ENCODE measurements at regions not wholly inside any gene's neighbourhood (a gene's known extent, or its start where the extent isn't known, plus 50 kb on each side); places are given as distances from the start of the nearest gene placed in this dataset.

DNA sequence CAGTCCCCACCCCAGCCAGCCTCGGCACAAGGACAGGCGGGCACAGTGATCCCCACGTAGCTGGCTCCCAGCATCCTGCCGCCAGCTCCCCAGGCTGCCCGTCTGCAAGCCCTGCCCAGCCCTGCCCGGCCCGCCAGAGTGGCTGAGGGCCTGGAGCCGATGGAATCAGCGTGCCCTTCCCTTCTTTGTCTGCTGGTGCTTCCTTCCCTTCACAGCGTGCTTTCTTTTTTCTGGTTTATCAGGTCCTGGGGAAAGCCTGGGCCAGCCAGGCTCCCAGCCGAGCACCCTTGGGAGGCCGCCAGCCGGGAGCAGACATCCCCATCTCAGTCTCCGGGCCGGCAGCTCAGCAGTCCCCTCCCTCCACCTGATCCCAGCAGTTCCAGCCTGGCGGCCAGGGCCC is 54.7 kb upstream of the SMAD6 start:
- no peak for DNase-seq
- H3K27ac ChIP-seq (ENCODE audit: low read length): no peak overlapping the region
- no peak overlapping the region for H3K4me3 ChIP-seq (ENCODE audit: low read length)
- H3K9me3 ChIP-seq (replicated peaks; ENCODE audit: control insufficient read depth, low read depth, low read length): no peaks in the 10 kb centered on the region
- H3K36me3 ChIP-seq (ENCODE audit: control insufficient read depth, insufficient read depth, low read length): no peaks in the 10 kb centered on the region
- H3K4me1 ChIP-seq (ENCODE audit: control insufficient read depth, insufficient read depth, low read length): peaks cover 8% of the 10 kb centered on the region
- 61% methylated on average over 13 of the region's 16 CpGs for WGBS (ENCODE audit: insufficient coverage)
- H3K27me3 ChIP-seq (ENCODE audit: control insufficient read depth, insufficient read depth, low read length): peaks cover 3% of the 10 kb centered on the region

DNA sequence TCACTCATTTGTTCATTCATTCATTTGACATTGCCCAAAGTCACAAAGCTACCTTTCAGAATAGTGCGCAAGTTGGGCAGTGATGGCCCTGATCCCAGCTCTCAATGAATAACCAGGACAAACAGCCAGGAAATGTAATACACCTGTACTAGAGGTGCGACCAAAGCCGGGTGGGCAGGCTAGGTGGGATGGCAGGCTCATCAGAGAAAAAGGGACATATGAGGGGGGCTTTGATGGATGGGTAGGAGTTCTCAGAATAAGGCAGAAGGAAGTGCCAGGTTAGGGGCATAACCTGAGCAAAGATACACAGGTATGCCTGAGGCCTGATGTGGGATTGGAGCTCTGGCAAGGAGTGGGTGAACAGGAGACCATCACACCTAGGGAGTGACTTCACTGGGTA is 53.4 kb upstream of the SMAD6 start:
- no peak overlapping the region for H3K27ac ChIP-seq (ENCODE audit: low read length)
- 100% methylated on average over 3 of the region's 3 CpGs for WGBS (ENCODE audit: insufficient coverage)
- peaks cover 8% of the 10 kb centered on the region for H3K4me1 ChIP-seq (ENCODE audit: control insufficient read depth, insufficient read depth, low read length)
- H3K36me3 ChIP-seq (ENCODE audit: control insufficient read depth, insufficient read depth, low read length): no peaks in the 10 kb centered on the region
- no peak overlapping the region for H3K4me3 ChIP-seq (ENCODE audit: low read length)
- H3K27me3 ChIP-seq (ENCODE audit: control insufficient read depth, insufficient read depth, low read length): peaks cover 3% of the 10 kb centered on the region
- no peak for DNase-seq
- no peaks in the 10 kb centered on the region for H3K9me3 ChIP-seq (replicated peaks; ENCODE audit: control insufficient read depth, low read depth, low read length)

DNA sequence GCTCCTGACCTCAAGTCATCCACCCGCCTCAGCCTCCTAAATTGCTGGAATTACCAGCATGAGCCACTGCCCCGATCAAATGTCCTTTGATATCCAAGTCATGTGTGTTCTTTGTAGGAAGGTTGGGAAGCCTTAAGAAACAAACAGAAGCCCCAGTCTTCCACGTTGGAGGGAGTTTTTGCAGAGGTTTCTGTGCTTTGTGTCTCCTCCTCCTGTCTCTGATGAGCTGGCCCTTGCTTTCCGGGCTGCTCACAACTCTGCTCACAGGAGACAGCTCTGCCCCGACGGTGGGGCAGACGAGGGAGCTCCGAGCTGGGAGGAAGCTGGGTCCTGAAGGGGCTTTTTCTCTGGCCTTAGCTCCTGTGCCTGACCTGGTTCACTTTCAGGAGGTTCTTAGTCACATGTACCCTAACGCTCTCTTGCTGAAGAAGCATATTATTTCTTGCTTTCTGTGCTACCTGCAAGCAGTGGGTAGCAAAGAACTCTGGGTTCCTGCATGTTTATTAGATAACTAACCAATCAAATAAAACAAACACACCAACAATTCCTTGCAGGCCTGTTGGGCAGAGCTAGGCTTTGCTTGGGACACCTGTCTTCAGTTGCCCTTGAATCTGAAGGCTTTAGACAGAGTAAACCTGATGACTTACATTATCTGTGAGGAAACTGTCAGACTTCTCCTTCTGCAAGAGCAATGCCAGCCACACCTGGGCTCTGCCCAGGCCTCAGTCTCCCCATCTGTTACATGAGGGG is 52.6 kb upstream of the SMAD6 start:
- Histone ChIP-seq H3K4me1 (ENCODE audit: control insufficient read depth, insufficient read depth, low read length) (peaks cover 5% of the 10 kb centered on the region), H3K9me3 (replicated peaks; ENCODE audit: control insufficient read depth, low read depth, low read length) (no peaks in the 10 kb centered on the region), H3K36me3 (ENCODE audit: control insufficient read depth, insufficient read depth, low read length) (no peaks in the 10 kb centered on the region), H3K27me3 (ENCODE audit: control insufficient read depth, insufficient read depth, low read length) (peaks cover 3% of the 10 kb centered on the region), H3K27ac (ENCODE audit: low read length) (no peak overlapping the region), H3K4me3 (ENCODE audit: low read length) (no peak overlapping the region)
- whole genome bisulfite sequencing (ENCODE audit: insufficient coverage): 49% methylated on average over 3 of the region's 9 CpGs
- DNase-seq: no peak

DNA sequence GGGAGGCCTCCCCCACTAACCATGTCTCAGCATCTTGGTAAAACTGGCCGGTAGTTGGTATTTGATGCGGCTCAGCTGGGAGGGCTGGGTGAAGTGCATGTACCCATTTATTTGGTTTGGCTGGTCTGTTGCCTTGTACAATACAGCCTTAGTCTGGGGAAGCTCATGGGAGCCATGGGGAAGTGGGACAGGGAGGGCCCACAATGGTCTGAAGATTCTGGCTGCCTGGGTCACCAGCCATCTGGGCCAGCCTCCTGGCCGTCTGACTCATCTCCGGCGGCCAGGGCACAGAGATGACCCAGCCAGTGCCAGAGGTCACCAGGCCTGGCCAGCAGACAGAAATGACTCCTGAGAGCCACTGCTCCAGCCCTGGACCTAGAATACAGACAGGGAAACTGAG is 51.6 kb upstream of the SMAD6 start:
- Histone ChIP-seq H3K27ac (ENCODE audit: low read length) (no peak overlapping the region), H3K9me3 (replicated peaks; ENCODE audit: control insufficient read depth, low read depth, low read length) (no peaks in the 10 kb centered on the region), H3K4me3 (ENCODE audit: low read length) (no peak overlapping the region), H3K4me1 (ENCODE audit: control insufficient read depth, insufficient read depth, low read length) (peaks cover 10% of the 10 kb centered on the region), H3K27me3 (ENCODE audit: control insufficient read depth, insufficient read depth, low read length) (peaks cover 3% of the 10 kb centered on the region), H3K36me3 (ENCODE audit: control insufficient read depth, insufficient read depth, low read length) (no peaks in the 10 kb centered on the region)
- WGBS (ENCODE audit: insufficient coverage): 76% methylated on average over 4 of the region's 5 CpGs
- no peak for DNase-seq

DNA sequence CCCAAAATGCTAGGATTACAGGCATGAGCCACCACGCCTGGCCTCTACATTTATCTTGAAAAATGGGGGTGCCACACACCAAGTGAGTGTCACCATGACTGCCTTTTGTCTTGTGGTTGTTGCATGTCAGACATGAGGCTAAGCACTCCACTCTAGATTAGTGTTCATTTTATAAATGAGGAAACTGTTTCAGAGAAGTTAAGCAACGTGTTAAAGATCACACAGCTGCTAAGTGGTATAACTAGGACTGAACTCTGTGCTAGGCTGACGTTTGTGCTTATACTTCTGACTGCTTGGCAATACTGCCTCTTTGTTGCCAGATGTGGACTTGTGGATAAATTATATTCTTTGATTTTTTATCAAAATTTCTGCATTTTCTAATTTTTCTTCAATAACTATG is 50.8 kb upstream of the SMAD6 start:
- Histone ChIP-seq H3K9me3 (replicated peaks; ENCODE audit: control insufficient read depth, low read depth, low read length) (no peaks in the 10 kb centered on the region), H3K27me3 (ENCODE audit: control insufficient read depth, insufficient read depth, low read length) (peaks cover 5% of the 10 kb centered on the region), H3K36me3 (ENCODE audit: control insufficient read depth, insufficient read depth, low read length) (no peaks in the 10 kb centered on the region), H3K27ac (ENCODE audit: low read length) (no peak overlapping the region), H3K4me1 (ENCODE audit: control insufficient read depth, insufficient read depth, low read length) (peaks cover 16% of the 10 kb centered on the region), H3K4me3 (ENCODE audit: low read length) (no peak overlapping the region)
- WGBS (ENCODE audit: insufficient coverage): 60% methylated on average over 1 of the region's 3 CpGs
- DNase-seq: no peak

DNA sequence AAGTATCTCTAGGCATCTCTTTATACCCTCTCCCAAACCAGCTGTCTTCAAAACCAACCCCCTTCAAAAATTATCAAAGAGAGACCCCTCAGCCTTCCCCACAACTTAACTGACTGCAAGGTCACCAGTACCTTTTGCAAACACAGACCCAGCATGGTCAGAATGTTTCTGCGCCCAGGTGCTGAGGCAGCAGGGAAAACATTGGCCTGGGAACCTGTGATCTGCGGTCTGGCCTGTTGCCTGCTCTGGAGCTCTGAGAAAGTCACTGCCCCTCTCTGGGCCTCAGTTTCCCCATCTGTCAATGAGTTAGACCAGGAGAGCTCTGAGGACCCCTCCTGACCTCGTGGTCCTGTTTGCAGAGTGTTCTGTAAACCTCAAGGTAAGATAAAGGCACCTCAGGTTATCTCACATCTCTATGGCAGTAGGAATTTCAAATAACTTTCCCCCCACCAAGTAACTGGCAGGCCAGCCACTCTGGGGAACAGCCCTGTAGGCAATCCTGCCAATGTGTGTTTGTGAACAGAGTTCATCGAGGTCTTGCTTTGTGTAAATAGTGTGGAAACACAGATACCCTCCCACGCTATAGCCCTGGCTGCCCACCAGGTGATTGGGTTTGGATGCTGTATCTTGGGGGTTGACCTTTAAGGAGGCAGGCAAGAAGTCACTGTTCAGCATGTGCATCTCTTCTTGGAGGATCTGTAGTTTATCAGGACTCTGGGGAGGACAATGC is 50.0 kb upstream of the SMAD6 start:
- H3K4me3 ChIP-seq (ENCODE audit: low read length): no peak overlapping the region
- DNase-seq: no peak
- H3K27me3 ChIP-seq (ENCODE audit: control insufficient read depth, insufficient read depth, low read length): peaks cover 5% of the 10 kb centered on the region
- H3K9me3 ChIP-seq (replicated peaks; ENCODE audit: control insufficient read depth, low read depth, low read length): no peaks in the 10 kb centered on the region
- H3K36me3 ChIP-seq (ENCODE audit: control insufficient read depth, insufficient read depth, low read length): no peaks in the 10 kb centered on the region
- 100% methylated on average over 1 of the region's 5 CpGs for WGBS (ENCODE audit: insufficient coverage)
- H3K27ac ChIP-seq (ENCODE audit: low read length): no peak overlapping the region
- H3K4me1 ChIP-seq (ENCODE audit: control insufficient read depth, insufficient read depth, low read length): peaks cover 17% of the 10 kb centered on the region
